ENCODE measurements at regions not wholly inside any gene's neighbourhood (a gene's known extent, or its start where the extent isn't known, plus 50 kb on each side); places are given as distances from the start of the nearest gene placed in this dataset.

DNA sequence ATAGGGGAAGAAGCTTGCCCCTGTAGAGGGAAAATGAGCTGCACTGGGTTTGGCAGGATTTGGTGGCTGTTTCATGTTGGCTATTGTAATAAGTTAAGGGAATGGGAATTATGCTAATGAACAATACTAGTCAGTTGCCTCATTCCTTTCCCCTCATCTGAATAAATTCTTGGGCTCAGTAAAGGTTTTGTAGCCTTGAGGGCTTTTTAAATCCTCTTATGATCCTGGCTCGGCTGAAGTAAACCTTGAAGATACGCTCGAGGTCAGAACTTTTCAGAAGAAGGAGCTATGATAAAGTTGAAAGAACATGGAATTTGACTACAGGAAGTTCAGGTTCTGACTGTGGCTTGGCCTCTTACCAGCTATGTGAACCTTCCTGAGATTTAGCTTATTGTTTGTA is 448.7 kb downstream of the RAB38 start:
- Histone ChIP-seq H3K36me3 (replicated peaks in 1 of 2; ENCODE audit: insufficient read depth in 1 of 2, low read depth in 2 of 2) (no peaks in the 10 kb centered on the region), H3K4me1 (no peaks in the 10 kb centered on the region), H3K4me3 (no peak overlapping the region), H3K9me3 (no peaks in the 10 kb centered on the region), H3K27me3 (no peaks in the 10 kb centered on the region), H3K27ac (no peak overlapping the region)
- WGBS, 2 donors, result 44 to 45% methylated on average over 3 of the region's 3 CpGs
- DNase-seq, result no peak
- no peak for ATAC-seq
- intact Hi-C loops (cut with DNase I), result no loop called here
- TF ChIP-seq, protein P1, sequence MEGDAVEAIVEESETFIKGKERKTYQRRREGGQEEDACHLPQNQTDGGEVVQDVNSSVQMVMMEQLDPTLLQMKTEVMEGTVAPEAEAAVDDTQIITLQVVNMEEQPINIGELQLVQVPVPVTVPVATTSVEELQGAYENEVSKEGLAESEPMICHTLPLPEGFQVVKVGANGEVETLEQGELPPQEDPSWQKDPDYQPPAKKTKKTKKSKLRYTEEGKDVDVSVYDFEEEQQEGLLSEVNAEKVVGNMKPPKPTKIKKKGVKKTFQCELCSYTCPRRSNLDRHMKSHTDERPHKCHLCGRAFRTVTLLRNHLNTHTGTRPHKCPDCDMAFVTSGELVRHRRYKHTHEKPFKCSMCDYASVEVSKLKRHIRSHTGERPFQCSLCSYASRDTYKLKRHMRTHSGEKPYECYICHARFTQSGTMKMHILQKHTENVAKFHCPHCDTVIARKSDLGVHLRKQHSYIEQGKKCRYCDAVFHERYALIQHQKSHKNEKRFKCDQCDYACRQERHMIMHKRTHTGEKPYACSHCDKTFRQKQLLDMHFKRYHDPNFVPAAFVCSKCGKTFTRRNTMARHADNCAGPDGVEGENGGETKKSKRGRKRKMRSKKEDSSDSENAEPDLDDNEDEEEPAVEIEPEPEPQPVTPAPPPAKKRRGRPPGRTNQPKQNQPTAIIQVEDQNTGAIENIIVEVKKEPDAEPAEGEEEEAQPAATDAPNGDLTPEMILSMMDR (IDR thresholded peaks at IDR 0.05), result no peak

- WGBS, 2 donors, result 73 to 83% methylated on average over 1 of the region's 1 CpG
- H3K27me3 ChIP-seq, result no peaks in the 10 kb centered on the region
- no peak overlapping the region for H3K27ac ChIP-seq
- H3K4me3 ChIP-seq, result no peak overlapping the region
- no peaks in the 10 kb centered on the region for H3K9me3 ChIP-seq
- TF ChIP-seq, protein P1 (IDR thresholded peaks at IDR 0.05), result no peak
- TF ChIP-seq POLR2A (IDR thresholded peaks at IDR 0.05), result no peak
- ATAC-seq (no peak), DNase-seq (no peak)
- intact Hi-C loops (cut with DNase I), result no loop called here
- no peaks in the 10 kb centered on the region for H3K4me1 ChIP-seq
- no peaks in the 10 kb centered on the region for H3K36me3 ChIP-seq (replicated peaks in 1 of 2; ENCODE audit: insufficient read depth in 1 of 2, low read depth in 2 of 2)
Observed at GRCh38 chr11:87724358-87724757, 450.9 kb downstream of the RAB38 start.

- TF ChIP-seq, protein P1 (IDR thresholded peaks at IDR 0.05), result peak in 6 of 7 experiments; percentile 21 to 49 (median 33)
- no peak for TF ChIP-seq POLR2A (IDR thresholded peaks at IDR 0.05)
- Histone ChIP-seq H3K36me3 (replicated peaks in 1 of 2; ENCODE audit: insufficient read depth in 1 of 2, low read depth in 2 of 2) (no peaks in the 10 kb centered on the region), H3K4me3 (no peak overlapping the region), H3K4me1 (no peaks in the 10 kb centered on the region), H3K27me3 (peaks cover 0 to 3% of the 10 kb centered on the region in 2 donors), H3K27ac (no peak overlapping the region), H3K9me3 (no peaks in the 10 kb centered on the region)
- peak; percentile 33 for ATAC-seq
- DNase-seq, result peak in 3 of 4 donors; percentile 4 to 38 (median 16)
- intact Hi-C loops (cut with DNase I), result no loop called here
- WGBS, 2 donors, result 54 to 60% methylated on average over 10 of the region's 10 CpGs
Observed at GRCh38 chr11:87722756-87723565, 452.3 kb downstream of the RAB38 start.

- TF ChIP-seq, protein P1 (IDR thresholded peaks at IDR 0.05), result no peak
- TF ChIP-seq POLR2A (IDR thresholded peaks at IDR 0.05), result no peak
- Histone ChIP-seq H3K27me3 (peaks cover 0 to 3% of the 10 kb centered on the region in 2 donors), H3K27ac (no peak overlapping the region), H3K9me3 (no peaks in the 10 kb centered on the region), H3K4me3 (no peak overlapping the region), H3K36me3 (replicated peaks in 1 of 2; ENCODE audit: insufficient read depth in 1 of 2, low read depth in 2 of 2) (no peaks in the 10 kb centered on the region), H3K4me1 (no peaks in the 10 kb centered on the region)
- WGBS, 2 donors, result 68 to 70% methylated on average over 5 of the region's 5 CpGs
- ATAC-seq (no peak), DNase-seq (no peak)
- intact Hi-C loops (cut with DNase I), result no loop called here
Observed at GRCh38 chr11:87719326-87720073, 455.7 kb downstream of the RAB38 start.
